GM12865 (cell line): ENCODE measurements at regions not wholly inside any gene's neighbourhood (a gene's known extent, or its start where the extent isn't known, plus 50 kb on each side); places are given as distances from the start of the nearest gene placed in this dataset.
"Not testable (repeated sequence)": the region's sequence is repeated elsewhere in the genome, so short reads cannot be mapped to it uniquely, and the experiment has no call there.

Source experiments
- DNase-seq: peaks from one replicate; pipeline ENCODE4 v3.0.0; 2010; ENCODE audit warnings: low read depth
- H3K4me3 ChIP-seq: 2 replicates; pipeline ENCODE4 v1.5.1; 2011; ENCODE audit warnings: mild to moderate bottlenecking, low read depth, low read length, control low read depth
- TF ChIP-seq, protein P1 (sequence below): IDR thresholded peaks from 2 replicates; pipeline ENCODE4 v1.5.1; 2011; ENCODE audit warnings: low read length, control low read depth, low read depth, inconsistent platforms; ENCODE audit not compliant: insufficient read depth; ENCODE audit errors: missing control alignments

DNA sequence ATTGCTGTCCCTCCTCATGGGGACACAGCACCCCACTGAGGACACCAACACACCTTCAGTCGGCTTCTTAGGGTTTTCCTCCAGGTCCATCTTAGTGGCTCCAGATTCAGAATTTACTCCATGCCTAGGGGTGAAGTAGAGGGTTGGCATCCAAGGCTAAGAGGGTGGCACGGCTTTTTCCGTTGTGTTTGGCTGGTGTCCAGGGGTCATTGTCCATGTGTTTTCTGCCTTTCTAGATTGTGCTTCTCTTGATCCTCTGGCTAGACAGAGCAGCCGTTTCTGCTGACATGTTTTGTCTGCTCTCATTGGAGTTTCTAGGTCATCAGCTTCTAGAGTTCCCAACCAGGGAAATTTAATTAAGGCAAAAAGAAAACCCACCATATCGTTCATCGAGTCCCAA is 291.6 kb upstream of the CELF2 start:
- no peak overlapping the region for H3K4me3 ChIP-seq
- DNase-seq = no peak
- TF ChIP-seq, protein P1, sequence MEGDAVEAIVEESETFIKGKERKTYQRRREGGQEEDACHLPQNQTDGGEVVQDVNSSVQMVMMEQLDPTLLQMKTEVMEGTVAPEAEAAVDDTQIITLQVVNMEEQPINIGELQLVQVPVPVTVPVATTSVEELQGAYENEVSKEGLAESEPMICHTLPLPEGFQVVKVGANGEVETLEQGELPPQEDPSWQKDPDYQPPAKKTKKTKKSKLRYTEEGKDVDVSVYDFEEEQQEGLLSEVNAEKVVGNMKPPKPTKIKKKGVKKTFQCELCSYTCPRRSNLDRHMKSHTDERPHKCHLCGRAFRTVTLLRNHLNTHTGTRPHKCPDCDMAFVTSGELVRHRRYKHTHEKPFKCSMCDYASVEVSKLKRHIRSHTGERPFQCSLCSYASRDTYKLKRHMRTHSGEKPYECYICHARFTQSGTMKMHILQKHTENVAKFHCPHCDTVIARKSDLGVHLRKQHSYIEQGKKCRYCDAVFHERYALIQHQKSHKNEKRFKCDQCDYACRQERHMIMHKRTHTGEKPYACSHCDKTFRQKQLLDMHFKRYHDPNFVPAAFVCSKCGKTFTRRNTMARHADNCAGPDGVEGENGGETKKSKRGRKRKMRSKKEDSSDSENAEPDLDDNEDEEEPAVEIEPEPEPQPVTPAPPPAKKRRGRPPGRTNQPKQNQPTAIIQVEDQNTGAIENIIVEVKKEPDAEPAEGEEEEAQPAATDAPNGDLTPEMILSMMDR = no peak

DNA sequence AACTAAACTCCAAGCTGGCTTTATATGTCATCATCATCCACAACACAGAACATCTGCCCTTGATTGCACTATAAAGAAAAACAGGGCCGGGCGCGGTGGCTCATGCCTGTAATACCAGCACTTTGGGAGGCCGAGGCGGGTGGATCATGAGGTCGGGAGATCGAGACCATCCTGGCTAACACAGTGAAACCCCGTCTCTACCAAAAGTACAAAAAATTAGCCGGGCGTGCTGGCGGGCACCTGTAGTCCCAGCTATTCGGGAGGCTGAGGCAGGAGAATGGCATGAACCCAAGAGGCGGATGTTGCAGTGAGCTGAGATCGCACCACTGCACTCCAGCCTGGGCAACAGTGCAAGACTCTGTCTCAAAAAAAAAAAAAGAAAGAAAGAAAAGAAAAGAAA is 290.3 kb upstream of the CELF2 start:
- not testable (repeated sequence) for DNase-seq, H3K4me3 ChIP-seq

DNA sequence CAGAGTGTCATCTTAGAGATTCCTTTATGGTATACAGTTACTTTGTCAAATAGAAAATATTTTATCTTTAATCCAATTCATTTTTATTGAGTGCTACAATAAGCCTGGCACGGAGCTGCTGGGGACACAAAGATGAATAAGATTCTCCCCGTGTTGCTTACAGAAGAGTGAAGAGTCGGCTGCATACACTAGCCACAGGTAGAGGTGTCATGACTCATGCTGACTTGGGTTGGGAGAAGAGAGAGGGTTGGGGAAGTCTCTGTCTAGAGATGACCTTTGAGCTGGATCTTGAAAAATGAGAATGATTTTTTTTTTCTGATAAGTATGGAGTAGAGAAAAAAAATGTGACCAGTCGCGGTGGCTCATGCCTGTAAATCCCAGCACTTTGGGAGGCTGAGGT is 289.9 kb upstream of the CELF2 start:
- H3K4me3 ChIP-seq = no peak overlapping the region
- DNase-seq = no peak
- TF ChIP-seq, protein P1 = no peak

DNA sequence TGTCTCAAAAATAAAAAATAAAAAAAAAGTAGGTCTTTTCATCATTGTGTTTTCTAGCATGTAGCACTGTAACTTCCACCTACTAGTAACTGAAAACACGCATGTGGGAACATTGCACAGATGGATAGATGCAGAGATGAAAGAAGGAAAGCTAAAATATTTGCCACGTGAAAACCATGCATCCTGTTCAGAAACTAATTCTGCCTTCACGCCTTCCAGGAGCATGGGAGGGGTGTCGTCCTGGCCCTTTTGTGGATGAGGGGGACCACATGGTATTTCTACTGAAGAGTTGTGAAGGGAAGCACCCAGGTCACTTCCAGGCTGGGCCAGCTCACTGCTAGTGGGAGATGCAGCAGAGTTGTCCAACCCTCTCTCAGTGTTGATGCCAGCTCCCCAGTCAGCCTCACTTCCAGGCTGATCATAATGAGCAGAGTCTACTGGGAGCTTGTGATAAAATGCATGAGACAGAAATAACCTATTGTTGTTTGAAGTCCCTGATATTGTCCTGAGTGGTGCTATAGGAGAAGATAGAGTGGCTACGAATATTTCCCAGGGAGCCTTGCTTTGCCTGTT is 287.1 kb upstream of the CELF2 start:
- no peak for DNase-seq
- TF ChIP-seq, protein P1 = no peak
- H3K4me3 ChIP-seq = no peak overlapping the region

DNA sequence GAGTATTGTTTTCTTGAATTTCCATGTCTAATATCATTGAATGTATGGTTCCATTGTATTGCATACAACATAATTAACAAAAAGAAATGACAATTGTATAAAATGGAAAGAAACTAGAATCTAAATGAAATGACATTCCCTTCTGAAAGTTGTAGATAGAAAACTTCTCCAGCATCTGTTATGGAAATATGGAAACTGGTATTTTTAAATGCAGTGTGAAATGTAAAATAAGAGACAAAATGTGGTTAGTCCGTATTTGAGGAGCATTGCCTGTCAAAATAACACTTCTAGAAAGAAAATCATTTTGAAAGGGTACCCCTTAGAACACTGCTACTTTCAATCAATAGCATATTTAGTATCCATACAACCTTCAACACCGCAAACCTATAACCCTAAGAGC is 286.3 kb upstream of the CELF2 start:
- no peak overlapping the region for H3K4me3 ChIP-seq
- TF ChIP-seq, protein P1 = no peak

DNA sequence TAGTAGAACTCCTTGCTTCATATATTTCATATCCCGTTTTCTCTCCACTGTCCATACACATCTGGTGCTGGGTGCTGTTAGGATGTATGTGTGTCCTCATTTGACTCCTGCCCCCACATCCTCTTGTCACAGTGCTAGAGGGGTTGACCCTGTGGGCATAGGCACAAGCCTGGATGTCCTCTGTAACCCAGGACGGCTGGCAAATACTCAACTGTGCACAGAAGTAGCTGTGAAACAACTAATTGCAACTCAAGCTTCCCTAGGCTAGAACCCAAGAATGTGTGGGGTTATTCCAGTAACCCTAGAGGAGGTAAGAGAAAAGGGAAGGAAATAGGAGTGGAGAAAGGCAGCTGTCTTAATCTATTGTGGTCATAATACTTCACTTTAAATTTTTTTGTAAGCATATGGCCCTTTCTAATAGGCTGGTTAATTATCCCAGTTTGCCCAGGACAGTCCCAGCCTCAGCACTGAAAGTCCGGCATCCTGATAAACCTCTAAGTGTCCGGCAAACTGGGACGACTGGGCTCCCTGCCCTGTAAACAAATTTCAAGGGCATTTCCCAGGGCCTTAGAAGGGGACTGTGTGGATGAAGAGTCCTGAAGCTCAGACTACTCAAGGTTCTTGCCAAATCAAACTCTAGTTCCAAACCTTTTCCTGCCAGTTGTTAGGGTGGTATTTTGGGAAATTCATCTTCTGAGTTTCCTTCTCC is 283.2 kb upstream of the CELF2 start:
- TF ChIP-seq, protein P1 = no peak
- DNase-seq = no peak
- H3K4me3 ChIP-seq = no peak overlapping the region

More for the DNA sequence above, 286.3 kb upstream of the CELF2 start:
- no peak for DNase-seq

DNA sequence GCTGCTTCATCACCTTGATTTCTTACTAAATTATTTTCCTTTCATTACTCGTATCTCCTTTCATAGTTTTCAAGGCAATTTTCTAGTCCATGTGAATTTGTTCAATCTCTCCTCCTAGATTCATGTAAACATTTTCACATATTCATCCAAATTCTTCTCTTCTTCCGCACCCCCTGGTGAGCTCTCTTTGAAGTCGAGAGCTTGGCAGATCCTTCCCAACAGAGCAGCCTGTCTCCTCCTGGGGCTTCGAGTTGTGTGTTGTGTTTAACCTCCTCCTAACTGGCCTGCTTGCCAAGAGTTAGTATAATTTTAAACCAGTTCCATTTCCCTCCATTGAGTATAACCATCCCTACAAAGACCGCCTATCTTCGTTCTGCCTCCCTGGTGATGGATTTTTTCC is 272.4 kb upstream of the CELF2 start:
- no peak overlapping the region for H3K4me3 ChIP-seq
- TF ChIP-seq, protein P1 = no peak
- no peak for DNase-seq
